Suprapubic skin (tissue), 4 donors: ENCODE measurements at regions not wholly inside any gene's neighbourhood (a gene's known extent, or its start where the extent isn't known, plus 50 kb on each side); places are given as distances from the start of the nearest gene placed in this dataset.

Experiments
- EP300 ChIP-seq: sonication (generic); formaldehyde crosslinking; IDR thresholded peaks from one replicate; pipeline ENCODE4 v1.6.1; 2017; ENCODE audit warnings: antibody characterized with exemption
- POLR2A ChIP-seq, 2 donors: fragments of 450-650 bp; IDR thresholded peaks; one replicate each; pipeline ENCODE4 v1.6.1; 2017; ENCODE audit warnings: antibody characterized with exemption in 2 of 2, mild to moderate bottlenecking in 2 of 2, moderate library complexity in 2 of 2
- POLR2AphosphoS5 ChIP-seq, 3 donors: sonication (generic); formaldehyde crosslinking; IDR thresholded peaks; one replicate each; pipeline ENCODE4 v1.6.1; 2017; ENCODE audit warnings: antibody characterized with exemption in 3 of 3
- TF ChIP-seq, protein P1 (sequence below), 2 donors: fragments of 200-600 bp in 1 of 2; fragments of 450-650 bp in 1 of 2; sonication (generic) in 1 of 2; IDR thresholded peaks; one replicate each; pipeline ENCODE4 v1.5.1; 2016 to 2019; ENCODE audit warnings: antibody characterized with exemption in 2 of 2, mild to moderate bottlenecking in 1 of 2, moderate library complexity in 1 of 2

DNA sequence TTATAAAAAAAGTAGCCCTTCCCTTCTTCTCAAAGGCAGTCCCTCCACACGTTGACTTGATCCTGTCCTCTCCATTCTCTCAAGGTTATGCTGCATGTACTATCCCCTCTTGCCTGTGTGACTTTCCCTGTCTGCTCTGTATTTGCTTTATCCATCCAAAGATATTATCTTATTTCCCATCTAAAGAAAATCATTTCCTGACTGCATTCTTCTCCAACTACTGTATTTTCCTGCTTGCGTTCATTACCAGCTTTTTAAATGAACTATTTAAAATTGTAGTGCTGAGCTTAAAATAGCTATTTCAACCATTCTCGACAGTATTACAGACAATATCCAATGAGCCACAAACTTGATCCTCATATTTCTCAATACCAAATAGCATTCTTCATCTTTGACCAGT is 716.0 kb upstream of the REG3G start:
- TF ChIP-seq, protein P1, sequence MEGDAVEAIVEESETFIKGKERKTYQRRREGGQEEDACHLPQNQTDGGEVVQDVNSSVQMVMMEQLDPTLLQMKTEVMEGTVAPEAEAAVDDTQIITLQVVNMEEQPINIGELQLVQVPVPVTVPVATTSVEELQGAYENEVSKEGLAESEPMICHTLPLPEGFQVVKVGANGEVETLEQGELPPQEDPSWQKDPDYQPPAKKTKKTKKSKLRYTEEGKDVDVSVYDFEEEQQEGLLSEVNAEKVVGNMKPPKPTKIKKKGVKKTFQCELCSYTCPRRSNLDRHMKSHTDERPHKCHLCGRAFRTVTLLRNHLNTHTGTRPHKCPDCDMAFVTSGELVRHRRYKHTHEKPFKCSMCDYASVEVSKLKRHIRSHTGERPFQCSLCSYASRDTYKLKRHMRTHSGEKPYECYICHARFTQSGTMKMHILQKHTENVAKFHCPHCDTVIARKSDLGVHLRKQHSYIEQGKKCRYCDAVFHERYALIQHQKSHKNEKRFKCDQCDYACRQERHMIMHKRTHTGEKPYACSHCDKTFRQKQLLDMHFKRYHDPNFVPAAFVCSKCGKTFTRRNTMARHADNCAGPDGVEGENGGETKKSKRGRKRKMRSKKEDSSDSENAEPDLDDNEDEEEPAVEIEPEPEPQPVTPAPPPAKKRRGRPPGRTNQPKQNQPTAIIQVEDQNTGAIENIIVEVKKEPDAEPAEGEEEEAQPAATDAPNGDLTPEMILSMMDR (IDR thresholded peaks at IDR 0.05), result no peak
- no peak for TF ChIP-seq POLR2A (IDR thresholded peaks at IDR 0.05)
- no peak for TF ChIP-seq EP300
- TF ChIP-seq POLR2AphosphoS5 (IDR thresholded peaks at IDR 0.05), result no peak
